ENCODE measurements at regions not wholly inside any gene's neighbourhood (a gene's known extent, or its start where the extent isn't known, plus 50 kb on each side); places are given as distances from the start of the nearest gene placed in this dataset.

- TF ChIP-seq MXI1 (conservative IDR thresholded peaks at IDR 0.05; ENCODE audit: poor library complexity, severe bottlenecking) (no peak), EZH2 (IDR thresholded peaks at IDR 0.05; ENCODE audit: borderline replicate concordance, insufficient read depth, low read length, poor library complexity, severe bottlenecking) (no peak), POLR2AphosphoS5 (IDR thresholded peaks at IDR 0.05) (no peak), RAD21 (conservative IDR thresholded peaks at IDR 0.05) (no peak), CTCF (IDR thresholded peaks at IDR 0.05; ENCODE audit: poor library complexity, severe bottlenecking) (no peak)
Measured at GRCh38 chr3:148068466-148068865, 629.2 kb upstream of the AGTR1 start.
